8988T (cell line): ENCODE measurements at regions not wholly inside any gene's neighbourhood (a gene's known extent, or its start where the extent isn't known, plus 50 kb on each side); places are given as distances from the start of the nearest gene placed in this dataset.

ENCODE experiments used
- DNase-seq: peaks from one replicate; pipeline ENCODE4 v3.0.0; 2011

DNA sequence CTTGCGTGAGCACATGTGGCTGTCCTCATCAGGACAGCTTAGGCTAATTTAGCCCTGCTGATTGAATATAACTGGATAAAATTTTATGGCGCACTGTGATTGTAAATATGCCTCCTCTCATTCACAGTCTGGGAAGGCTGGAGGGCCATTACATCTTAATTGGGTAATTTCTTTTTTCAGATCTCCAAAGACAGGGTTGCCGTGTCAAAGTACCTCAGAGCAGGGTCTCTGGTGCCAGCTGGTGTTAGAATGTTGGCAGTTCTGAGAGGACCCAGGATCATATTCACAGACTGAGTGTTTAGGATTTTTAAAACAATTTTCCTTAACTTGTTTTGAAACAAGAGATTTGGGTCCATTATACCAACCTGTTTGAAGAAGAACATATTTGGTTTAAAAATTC is 455.7 kb upstream of the TLE4 start:
- DNase-seq, result no peak

DNA sequence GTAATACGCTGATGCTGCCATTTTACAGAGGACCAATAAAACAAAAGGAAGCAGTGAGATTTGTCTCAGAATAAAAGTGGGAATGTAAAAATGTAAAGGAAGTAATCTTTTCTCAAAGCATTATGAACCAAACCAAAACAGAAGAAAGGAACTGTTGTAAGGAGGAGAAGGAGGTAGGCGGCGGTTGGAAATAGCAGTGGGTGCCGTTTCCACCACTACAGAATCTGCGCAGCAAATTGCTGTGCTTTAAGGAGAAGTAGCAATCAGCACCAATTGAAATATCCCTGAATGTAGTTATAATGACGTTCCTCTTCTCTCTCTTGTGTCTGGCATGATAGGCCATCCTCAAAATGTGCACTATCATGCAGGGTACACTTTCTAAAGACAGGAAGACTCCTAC is 455.1 kb upstream of the TLE4 start:
- DNase-seq, result no peak

DNA sequence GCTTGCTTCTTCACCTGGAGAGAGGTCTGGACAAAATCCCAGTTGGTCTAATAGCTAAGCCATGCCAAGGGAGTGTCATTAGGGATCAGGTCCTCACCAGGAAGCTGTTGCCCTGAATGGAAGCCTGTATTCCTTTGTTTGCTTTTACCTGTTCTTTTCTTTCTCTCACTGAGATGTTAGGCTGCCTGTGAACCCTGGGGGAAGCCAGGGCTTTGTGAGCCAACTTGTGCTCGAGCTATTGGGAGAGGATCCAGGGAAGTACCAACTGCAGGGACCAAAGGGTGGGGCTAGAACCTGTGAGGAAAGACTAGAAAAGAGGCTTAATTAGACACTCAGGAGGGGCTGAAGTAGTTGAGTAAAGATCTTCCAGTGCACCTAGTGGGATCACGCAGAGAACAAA is 451.2 kb upstream of the TLE4 start:
- no peak for DNase-seq

DNA sequence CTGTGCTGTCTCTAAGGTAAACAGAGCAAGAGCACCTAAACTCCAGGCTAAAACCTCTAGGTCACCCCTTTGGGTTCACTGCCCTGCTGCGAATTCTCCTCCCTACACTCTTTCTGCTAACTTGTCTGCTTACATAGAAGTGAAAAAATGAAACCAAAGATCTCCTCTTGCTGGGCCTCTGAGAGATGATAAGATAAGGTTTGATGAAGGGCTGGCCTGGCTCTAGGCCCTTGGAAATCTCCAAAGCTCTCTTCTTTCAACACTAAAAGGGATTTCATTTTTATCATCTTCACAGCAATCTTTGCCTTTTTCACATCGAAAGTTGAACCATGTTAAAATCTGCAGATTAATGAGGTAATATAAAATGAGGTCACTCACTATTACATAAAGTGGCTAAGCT is 450.8 kb upstream of the TLE4 start:
- no peak for DNase-seq

DNA sequence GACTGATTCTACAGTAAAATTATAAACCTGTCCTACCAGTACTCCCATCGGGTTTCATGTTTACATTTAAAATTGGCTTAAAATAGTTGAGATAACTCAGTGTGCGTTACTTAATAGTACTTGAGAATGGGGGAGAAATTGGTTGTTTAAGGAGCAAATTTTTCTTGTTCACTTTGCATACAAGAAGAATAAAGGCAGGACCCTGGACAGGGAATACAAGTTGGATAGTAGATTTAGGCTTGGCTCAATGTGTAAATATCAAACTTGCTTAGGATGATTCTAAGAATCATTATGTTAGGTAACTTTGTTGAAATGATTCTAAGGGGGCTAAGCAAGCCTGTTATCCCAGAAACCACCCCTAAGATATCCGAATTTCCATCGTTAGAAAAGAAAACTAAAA is 448.4 kb upstream of the TLE4 start:
- DNase-seq, result no peak

DNA sequence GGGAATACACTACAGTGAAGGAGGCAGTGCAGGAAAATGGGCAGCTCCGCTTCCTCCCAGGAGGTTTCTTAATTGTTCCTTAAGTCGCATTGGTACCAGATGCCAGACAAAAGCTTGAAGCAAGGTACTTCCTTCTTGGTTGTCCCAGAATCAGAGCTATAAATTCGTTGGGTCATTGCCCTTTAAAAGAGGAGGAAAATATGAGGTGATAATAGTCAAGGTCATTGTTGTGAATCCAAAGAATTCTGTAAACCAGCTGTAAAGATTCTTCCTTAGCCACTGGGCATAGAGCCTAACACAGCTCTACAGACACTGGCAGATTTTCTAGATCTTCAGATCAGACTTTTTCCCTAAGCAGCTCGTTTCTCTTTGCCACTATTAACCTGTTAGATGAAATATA is 444.1 kb upstream of the TLE4 start:
- no peak for DNase-seq

DNA sequence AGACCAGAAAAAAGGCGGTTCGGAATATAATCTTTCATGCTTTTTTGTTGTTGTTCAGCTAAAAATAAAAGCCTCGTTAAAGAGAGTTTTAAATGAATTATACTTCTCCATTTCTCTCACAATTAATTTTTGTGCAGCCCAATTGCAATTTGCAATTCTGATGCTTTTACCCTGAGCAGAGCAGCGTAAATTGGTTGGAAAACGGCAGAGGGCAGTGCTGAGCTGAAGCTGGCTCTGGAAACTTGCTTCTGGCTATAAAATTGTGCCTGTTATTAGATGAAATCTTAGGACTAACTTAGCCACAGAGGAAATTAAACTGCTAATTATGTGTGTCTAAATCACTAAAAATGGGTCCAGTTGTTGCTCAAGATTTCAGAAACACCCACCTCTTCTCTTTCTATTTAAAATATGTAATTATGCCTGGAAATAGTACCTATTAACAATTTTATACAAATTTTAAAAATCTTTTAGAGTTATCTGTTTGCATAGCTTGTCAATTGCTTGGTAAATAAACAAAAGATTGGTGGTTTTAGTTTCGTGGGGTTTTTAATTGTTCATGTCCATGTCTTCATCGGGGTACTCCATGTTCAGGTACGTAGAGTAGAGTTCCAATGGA is 441.8 kb upstream of the TLE4 start:
- no peak for DNase-seq

DNA sequence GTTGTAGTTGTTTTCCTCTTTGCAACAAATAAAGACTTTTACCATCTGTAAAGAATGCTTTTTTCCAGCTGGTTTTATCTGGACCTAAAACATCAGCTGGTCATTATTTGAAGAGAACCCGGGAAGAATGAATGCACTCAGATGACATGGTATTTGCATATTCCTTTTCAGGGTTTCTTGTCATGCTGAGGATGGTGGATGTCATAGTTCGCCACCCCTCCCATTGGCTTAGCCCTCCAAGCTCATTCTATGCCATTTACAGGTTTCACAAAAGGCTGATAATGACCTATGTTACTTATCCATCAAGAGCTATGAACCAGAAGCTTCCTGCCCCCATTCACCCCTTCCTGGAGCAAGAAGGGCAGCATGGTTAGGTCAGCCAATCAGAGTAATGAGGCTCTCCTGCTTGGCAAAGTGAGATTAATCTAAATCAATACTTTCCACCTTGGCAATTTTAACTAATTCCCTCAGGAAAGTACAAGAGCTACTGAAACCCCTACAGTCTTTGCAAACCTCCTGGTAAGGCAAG is 440.5 kb upstream of the TLE4 start:
- DNase-seq, result no peak

DNA sequence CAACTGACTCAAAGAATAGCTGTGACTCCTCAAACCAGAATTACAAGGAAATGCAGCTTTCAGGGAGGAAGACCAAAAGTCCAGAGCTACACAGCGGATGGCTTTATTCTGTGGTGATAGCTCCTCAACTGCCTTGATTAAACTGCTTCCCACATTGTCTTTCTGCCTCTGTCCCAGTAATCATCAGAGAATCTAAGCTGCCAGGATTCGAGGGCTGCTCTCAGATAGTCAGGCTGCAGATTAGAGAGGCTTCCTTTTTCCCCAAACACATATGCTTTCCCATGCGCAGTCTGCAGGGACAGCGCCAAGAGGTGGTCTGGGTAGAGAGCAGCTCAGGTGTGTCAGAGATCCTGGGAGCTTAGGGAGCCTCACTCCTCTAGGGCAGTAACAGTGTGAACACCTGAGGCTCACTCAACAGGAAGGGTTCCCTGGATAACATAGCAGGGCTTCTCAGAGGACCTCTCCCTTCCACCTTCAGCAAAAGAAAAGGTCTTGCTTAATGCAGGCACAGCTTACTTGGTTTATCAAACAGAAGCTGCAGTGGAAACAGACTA is 439.9 kb upstream of the TLE4 start:
- no peak for DNase-seq

DNA sequence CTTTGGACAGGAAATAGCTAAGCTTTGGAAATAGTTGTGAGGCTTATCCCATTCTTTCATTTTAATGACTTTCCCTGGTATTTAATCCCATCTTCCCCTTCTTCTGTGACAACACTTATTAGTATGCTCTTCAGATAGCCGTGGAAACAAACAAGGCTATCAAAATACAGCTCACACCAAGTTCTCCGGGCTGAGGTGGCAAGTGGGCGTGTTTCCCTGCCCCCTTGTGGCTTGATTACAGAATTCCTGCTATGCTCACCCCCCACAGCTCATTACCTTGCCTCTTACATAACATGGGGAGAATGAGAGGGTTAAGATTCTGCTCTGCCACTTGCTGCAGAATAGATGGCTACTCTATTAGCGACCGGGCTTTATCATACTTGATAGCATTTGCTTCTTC is 437.1 kb upstream of the TLE4 start:
- no peak for DNase-seq

DNA sequence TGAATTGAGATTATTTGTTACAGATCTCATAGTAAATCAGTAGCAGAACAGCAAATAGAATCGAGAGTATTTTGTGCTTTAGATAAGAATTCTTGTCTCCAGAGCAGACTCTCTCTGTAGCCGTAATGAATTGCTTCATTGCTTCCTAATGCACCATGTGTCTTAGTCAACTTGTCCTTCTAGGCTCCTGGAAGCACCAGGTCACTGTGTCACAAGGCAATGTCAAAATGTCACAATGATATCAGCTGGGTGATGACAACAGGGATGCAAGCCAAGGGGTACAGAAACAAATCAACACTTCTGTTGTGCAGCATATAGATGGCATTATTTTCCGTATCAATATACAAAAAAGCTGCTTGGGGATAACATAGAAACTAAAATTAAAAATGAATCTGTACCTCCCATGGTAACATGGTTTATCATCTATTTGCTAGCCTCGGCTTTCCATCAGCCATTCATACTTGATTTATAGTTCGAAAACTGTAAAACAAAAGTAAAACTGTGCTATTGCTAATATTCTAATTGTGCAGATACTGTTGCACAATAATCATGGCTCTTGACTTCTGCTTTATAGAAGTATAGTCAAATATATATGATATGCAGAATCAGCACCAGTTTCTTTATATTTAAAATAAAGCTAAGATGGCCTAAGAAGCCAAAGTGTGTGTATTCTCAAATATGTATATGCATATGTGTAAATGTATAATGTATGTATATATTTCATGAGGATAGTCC is 435.9 kb upstream of the TLE4 start:
- no peak for DNase-seq

DNA sequence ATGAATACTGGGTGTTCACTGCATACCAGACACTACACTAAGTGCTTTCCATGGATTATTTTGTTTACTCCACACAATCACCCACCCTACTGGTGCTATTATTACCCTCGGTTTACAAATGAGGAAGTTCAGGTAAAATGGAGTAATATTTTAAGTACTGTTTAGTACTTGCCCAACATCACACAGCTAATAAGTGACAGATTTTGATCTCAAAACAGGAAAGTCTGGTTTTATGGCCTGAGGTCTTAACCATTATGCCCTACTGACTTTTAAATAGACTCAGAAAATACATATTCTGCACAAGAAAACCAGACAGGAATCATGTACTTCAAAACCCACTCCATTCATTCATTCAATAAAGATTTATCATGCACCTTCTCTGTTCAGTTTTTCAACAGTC is 431.0 kb upstream of the TLE4 start:
- DNase-seq, result no peak

DNA sequence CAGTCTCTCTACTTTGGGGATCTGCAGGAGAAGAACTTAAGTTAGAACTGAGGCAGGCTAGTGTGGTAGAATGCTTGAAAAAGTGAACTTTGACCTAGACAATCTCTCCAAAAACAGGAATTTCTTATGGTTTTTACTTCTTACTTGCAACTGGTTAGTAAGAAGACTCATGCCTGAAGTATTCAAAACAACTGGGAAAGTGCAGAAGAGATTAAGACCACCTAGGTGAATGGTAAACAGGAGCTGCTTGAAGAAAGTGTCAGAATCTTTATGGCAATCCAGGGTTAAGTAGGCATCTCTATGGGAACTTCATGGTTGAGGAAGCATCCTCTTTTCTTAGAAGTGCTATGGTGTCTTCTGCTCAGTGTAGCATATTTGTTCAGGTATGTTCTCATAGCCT is 428.6 kb upstream of the TLE4 start:
- no peak for DNase-seq

DNA sequence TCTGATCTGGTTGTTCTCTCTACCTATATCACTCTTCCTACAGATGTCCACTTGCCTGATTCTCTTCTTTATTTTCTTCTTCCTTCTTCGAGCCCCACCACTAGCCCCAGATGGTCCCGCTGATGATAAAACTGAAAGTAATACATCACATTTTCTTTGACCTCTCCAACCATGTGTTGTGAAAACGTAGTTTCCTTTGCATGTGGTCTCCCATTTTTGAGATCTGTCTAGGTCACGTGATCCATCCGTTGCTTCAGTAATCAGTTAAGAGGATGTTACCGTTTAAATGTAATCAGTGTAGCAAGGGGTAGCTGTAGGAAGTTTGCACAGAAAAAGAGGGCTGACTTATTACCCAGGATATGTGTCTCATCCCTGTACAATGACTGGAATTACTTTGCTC is 426.3 kb upstream of the TLE4 start:
- no peak for DNase-seq

DNA sequence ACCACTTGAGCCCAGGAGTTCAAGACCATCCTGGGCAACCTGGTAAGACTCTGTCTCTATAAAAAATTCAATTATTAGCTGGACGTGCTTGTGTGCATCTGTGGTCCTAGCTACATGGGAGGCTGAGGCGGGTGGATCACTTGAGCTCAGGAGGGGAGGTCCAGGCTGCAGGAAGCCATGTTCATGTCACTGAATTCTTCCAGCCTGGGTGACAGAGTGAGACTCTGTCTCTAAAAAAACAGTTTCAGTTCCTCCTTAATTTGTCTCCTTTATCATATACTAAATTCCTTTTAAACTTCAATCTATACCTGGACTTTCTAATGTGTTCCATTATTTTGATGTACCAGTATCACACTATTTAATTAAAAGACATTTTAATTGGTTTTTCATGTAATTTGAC is 422.2 kb upstream of the TLE4 start:
- no peak for DNase-seq

DNA sequence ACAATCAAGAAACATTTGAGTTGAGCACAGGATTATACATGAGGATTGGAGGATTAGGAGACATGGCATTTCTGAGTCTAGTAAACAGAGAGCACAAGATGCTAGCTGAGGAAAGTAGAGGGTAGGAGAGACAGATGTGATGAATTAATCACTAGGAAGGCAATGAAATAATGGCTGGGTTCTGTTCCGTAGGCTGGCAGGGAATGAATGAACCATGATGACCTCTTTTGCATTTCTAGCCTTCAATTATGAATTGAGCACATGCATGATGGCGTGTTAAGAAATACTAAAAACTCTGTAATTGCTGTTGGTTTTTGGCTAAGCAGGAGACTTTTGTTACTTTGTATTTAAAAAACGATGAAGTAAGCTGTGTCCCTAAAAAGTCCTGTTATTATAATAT is 420.0 kb upstream of the TLE4 start:
- DNase-seq, result no peak

DNA sequence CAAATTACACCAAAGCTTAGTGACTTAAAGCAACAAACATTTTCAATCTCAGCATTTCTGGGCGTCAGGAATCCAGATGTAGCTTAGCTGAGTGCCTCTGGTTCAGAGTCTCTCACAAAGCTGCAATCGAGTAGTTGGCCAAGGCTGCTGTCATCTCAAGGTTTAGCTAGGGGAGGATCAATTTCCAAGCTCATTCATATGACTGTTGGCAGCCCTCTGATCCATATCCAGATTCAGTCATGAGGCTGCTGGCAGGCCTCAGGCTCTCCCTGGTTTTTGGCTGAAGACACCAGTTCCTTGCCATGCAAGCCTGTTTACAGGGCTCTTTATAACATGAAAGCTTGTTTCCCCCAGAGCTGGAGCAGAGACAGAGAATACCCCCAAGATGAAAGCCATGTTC is 419.5 kb upstream of the TLE4 start:
- no peak for DNase-seq

DNA sequence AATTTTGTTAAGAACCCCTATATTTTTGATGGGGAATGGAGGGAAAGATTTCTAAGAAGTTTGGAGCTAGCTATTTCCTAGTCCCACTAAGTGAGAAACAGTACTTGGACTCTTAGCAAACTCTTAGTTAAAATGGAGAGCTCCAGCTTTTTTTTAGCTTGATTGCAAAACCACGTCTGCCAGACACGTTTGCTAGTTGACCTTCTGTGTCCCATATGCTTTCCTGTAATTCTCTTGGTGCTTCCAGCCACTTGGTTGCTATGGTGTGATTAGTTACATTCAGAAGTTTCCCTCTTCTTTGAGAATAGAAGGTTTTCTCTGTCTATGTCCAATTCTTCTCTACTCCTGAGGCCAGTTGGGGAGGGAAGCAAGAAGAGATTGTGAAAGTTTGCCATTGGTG is 417.0 kb upstream of the TLE4 start:
- DNase-seq, result no peak

DNA sequence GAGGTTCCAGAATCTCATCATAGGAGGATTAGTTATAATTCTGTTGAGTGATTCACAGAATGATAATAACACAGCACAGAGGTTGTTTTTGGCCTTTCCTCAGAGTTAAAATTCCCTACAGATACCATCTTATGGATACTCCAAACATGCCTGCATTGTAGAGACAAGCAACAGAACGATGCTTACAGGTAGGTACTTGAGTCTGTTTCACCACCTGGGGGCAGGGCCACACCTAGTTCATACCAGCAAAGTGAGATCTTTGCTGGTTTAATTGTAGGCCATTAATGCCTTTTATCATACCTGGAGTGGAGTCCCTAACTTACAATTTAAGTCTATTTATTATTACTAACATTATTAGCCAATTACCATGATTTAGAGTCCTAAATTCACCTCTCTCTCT is 416.5 kb upstream of the TLE4 start:
- DNase-seq, result no peak

DNA sequence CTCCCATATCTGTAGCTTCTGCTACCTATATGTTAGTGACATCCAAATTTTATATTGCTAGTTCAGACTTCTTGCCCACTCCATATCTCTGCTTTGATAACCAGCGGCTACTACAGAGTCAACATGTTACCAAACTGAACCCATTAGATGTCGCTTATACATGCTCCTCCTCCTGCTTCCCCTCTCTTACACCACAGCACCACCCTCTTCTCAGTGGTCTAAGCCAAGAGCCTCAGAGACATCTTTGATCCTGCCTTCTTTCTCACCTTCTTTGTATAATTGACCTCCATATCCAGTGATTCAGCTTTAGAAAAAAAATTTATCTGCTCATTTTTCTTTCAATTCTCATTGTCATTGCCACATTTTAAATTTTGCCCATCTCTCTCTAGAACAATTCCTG is 408.2 kb upstream of the TLE4 start:
- no peak for DNase-seq

DNA sequence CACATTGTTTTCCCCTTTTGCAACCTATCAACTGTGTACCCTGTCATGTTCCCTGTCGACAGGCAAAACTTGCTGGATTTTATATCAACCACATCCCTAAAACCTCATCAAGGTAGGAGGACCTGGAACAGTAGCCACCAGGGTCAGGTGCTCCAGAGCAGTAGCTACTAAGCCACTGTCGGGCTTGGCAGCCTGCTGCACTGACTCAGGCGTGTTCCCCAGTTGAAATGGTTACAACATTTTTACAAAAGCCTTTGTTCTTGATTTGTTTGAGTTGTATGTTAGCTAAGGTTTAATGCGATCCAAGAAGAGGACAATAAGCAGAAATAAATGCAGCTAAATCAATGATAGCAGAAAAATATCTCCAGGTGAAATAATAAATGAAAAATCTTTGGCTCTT is 407.4 kb upstream of the TLE4 start:
- no peak for DNase-seq

DNA sequence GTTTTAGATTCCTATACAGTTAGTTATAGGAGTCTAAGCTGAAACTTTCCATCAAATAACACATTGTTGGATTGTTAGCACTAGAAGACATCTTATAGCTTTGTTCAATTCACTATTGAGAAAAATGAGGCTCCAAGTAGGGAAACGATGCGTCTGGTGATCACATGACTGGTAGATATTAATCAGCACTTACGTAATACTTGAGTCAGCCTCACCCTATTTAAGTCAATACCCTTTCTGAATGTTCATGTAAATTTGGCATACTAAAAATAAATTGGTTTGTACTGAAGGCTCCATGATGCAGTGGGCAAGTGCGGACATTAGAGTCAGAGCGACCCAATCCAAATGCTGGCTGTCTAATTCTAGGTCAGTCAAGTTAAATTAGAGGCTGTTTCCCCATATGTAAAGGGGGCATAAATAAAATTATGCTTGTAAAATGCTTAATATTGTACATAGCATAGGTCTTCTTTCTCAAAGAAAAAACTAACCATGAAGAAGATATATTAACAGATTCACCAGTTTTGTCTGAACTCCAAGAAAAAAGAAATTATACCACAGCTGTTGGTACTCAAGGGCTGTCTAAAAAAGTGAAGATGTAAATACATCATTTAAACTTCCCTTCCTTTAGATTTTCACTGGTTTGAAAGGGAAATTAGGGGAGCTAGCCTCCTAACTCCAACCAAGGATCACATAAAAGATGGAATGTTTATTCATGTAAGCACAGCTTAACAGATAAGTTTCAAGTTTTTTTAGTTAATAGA is 406.6 kb upstream of the TLE4 start:
- DNase-seq, result no peak

DNA sequence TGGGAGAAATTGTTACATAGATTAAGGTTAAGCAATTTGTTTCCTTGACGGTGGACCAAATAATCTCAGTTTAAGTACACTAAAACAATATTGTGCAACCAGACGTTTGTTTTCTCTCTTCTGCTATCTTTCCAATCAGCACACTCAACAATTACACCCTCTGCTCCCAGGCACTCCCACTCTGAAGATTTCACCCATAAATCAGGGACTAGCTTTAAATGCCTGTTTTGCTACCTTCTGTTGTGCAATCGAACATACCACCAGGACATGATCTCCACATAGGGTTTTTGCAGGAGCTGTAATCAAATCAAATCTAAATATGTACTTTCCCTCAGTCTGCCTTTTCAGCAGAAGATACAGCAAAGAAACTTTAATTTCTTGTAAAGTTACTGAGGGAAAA is 405.8 kb upstream of the TLE4 start:
- DNase-seq, result no peak

DNA sequence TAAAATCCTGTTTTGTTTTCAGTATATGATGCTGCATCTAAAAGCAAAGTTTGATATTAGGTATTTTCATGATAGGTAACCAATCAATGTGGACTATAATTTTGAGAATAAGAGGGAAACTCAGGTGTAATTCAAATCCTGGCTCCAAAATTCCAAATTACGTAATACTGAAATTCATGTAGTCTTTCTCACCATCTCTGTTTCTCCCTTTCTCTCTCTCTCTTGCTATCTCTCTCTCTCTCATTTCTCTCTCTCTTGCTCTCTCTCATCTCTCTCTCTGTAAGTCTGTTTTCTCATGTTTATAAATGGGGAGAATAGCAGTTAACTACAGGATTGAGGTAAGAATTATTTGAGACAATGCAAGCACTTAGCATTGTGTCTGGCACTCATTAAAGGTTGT is 401.1 kb upstream of the TLE4 start:
- DNase-seq, result no peak
